ENCODE measurements at regions not wholly inside any gene's neighbourhood (a gene's known extent, or its start where the extent isn't known, plus 50 kb on each side); places are given as distances from the start of the nearest gene placed in this dataset.

GRCh38 chr5:124234022-124234769 is 512.2 kb downstream of the ZNF608 start:
- TF ChIP-seq CTCF (IDR thresholded peaks at IDR 0.05) (no peak), TAF1 (IDR thresholded peaks at IDR 0.05; ENCODE audit: borderline replicate concordance, low read depth, low read length) (no peak), EZH2phosphoT487 (IDR thresholded peaks at IDR 0.05; ENCODE audit: borderline replicate concordance, low read depth) (no peak), JUND (IDR thresholded peaks at IDR 0.05) (no peak), SIN3A (IDR thresholded peaks at IDR 0.05; ENCODE audit: borderline replicate concordance, low read depth, low read length) (no peak), FOSL2 (IDR thresholded peaks at IDR 0.05; ENCODE audit: borderline replicate concordance, low read depth) (no peak)
- TF ChIP-seq, protein P1, sequence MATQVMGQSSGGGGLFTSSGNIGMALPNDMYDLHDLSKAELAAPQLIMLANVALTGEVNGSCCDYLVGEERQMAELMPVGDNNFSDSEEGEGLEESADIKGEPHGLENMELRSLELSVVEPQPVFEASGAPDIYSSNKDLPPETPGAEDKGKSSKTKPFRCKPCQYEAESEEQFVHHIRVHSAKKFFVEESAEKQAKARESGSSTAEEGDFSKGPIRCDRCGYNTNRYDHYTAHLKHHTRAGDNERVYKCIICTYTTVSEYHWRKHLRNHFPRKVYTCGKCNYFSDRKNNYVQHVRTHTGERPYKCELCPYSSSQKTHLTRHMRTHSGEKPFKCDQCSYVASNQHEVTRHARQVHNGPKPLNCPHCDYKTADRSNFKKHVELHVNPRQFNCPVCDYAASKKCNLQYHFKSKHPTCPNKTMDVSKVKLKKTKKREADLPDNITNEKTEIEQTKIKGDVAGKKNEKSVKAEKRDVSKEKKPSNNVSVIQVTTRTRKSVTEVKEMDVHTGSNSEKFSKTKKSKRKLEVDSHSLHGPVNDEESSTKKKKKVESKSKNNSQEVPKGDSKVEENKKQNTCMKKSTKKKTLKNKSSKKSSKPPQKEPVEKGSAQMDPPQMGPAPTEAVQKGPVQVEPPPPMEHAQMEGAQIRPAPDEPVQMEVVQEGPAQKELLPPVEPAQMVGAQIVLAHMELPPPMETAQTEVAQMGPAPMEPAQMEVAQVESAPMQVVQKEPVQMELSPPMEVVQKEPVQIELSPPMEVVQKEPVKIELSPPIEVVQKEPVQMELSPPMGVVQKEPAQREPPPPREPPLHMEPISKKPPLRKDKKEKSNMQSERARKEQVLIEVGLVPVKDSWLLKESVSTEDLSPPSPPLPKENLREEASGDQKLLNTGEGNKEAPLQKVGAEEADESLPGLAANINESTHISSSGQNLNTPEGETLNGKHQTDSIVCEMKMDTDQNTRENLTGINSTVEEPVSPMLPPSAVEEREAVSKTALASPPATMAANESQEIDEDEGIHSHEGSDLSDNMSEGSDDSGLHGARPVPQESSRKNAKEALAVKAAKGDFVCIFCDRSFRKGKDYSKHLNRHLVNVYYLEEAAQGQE (IDR thresholded peaks at IDR 0.05; ENCODE audit: low read depth, low read length): no peak

Measured in SK-N-SH (cell line).